Type B pancreatic cell (in vitro differentiated cells): ENCODE measurements at regions not wholly inside any gene's neighbourhood (a gene's known extent, or its start where the extent isn't known, plus 50 kb on each side); places are given as distances from the start of the nearest gene placed in this dataset.

Source experiments
- DNase-seq: peaks from one replicate; pipeline ENCODE4 v3.0.0; 2021; ENCODE audit warnings: mixed read lengths; ENCODE audit not compliant: unreplicated experiment; ENCODE audit errors: extremely low spot score
- H3K27ac Mint-ChIP-seq: 2 replicates; pipeline ENCODE4 v1.8.0; 2021; ENCODE audit warnings: mild to moderate bottlenecking, mixed read lengths
- H3K27me3 Mint-ChIP-seq: 2 replicates; pipeline ENCODE4 v1.8.0; 2021; ENCODE audit warnings: mixed read lengths
- H3K36me3 Mint-ChIP-seq: 2 replicates; pipeline ENCODE4 v1.8.0; 2021; ENCODE audit warnings: mixed read lengths
- H3K4me1 Mint-ChIP-seq: one replicate; pipeline ENCODE4 v1.8.0; 2021; ENCODE audit warnings: mixed read lengths; ENCODE audit not compliant: unreplicated experiment
- H3K4me3 Mint-ChIP-seq: 2 replicates; pipeline ENCODE4 v1.8.0; 2021; ENCODE audit warnings: mild to moderate bottlenecking, mixed read lengths
- H3K9me3 Mint-ChIP-seq: 2 replicates; pipeline ENCODE4 v1.8.0; 2021; ENCODE audit warnings: mixed read lengths
- TF ChIP-seq, protein P1 (sequence below): fragments of 200-600 bp; sonication (generic); conservative IDR thresholded peaks from 2 replicates; pipeline ENCODE4 v1.5.0; 2021; ENCODE audit warnings: antibody characterized with exemption, mild to moderate bottlenecking

DNA sequence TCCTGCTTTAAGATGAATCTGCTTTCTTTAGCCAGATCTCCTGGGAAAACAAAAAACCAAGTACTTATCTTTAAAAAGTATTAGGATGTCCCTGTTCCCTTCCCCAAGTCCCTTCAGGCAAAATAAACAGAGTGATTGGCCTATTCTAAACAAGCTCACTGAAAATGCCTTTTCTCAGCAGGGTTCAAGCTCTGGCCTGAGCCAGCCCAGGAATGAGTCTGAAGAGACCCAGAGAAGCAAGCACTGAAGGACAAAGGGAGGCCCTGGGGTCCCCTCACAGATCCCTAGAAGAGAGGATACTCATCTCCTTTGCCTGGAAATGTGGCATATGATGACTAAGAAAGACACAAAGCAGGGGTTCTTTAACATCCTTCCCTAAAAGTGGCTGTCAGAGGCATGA, 66.8 kb upstream of the MAP1B start:
- Mint-ChIP-seq H3K9me3 (no peaks in the 10 kb centered on the region), H3K27me3 (peaks cover 3% of the 10 kb centered on the region), H3K27ac (no peak overlapping the region), H3K4me1 (peaks cover 25% of the 10 kb centered on the region), H3K36me3 (no peaks in the 10 kb centered on the region), H3K4me3 (no peak overlapping the region)
- TF ChIP-seq, protein P1, sequence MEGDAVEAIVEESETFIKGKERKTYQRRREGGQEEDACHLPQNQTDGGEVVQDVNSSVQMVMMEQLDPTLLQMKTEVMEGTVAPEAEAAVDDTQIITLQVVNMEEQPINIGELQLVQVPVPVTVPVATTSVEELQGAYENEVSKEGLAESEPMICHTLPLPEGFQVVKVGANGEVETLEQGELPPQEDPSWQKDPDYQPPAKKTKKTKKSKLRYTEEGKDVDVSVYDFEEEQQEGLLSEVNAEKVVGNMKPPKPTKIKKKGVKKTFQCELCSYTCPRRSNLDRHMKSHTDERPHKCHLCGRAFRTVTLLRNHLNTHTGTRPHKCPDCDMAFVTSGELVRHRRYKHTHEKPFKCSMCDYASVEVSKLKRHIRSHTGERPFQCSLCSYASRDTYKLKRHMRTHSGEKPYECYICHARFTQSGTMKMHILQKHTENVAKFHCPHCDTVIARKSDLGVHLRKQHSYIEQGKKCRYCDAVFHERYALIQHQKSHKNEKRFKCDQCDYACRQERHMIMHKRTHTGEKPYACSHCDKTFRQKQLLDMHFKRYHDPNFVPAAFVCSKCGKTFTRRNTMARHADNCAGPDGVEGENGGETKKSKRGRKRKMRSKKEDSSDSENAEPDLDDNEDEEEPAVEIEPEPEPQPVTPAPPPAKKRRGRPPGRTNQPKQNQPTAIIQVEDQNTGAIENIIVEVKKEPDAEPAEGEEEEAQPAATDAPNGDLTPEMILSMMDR: no peak
- no peak for DNase-seq

DNA sequence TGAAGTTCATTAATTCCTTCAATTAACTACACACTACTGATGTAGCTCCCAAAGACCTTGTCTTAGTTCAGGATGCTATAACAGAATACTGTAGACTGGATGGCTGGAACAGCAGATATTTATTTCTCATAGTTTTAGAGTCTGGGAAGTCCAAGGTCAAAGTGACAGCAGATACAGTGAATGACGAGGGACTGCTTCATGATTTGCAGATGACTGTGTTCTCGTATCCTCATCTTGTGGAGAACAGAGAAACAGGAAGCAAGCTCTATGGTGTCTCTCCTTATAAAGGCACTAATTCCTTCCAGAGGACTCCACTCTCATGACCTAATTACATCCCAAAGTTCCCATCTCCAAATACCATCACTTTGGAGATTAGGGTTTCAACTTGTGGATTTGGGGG, 65.6 kb upstream of the MAP1B start:
- TF ChIP-seq, protein P1: no peak
- Mint-ChIP-seq H3K4me1 (peaks cover 18% of the 10 kb centered on the region), H3K36me3 (no peaks in the 10 kb centered on the region), H3K27ac (no peak overlapping the region), H3K4me3 (no peak overlapping the region), H3K9me3 (no peaks in the 10 kb centered on the region), H3K27me3 (peaks cover 3% of the 10 kb centered on the region)
- no peak for DNase-seq

DNA sequence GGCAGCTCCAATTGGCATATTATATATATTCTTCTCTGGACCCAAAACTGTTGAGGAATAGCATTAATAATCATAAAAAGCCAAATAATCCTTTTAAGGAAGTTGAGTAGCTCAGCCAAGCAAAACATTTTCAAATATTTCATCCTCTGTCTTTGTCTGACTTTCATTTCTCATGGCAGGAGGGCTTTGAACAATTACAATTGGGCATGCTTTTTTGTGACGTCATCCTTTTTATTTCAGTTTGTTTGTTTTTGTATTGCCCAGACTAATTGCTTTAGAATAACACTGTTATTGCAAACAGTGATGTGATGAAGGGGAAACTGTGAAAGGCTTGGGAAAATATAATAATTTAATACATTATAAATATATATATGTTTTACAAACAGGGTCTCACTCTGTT, 65.2 kb upstream of the MAP1B start:
- Mint-ChIP-seq H3K27ac (no peak overlapping the region), H3K36me3 (no peaks in the 10 kb centered on the region), H3K27me3 (peaks cover 3% of the 10 kb centered on the region), H3K4me1 (peaks cover 13% of the 10 kb centered on the region), H3K9me3 (no peaks in the 10 kb centered on the region), H3K4me3 (no peak overlapping the region)
- TF ChIP-seq, protein P1: no peak
- no peak for DNase-seq

DNA sequence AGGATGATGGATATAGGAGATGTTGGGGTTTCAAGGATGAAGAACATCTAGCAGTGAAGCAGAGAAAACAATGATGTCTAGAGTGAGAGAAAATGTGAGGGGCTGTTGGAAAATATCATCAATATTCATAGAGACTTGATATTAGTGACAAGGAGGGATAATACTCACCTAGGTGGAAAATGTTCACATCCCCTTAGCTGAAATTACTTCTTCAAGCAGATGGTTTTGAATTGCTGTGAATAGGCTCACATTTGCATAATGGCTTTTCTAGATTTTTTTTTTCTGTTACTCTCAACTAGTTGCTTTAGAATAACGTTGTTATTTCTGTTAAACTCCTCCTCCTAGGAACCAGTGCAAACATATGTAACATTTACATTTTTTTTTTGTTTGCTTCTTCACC, 61.6 kb upstream of the MAP1B start:
- H3K4me3 Mint-ChIP-seq: no peak overlapping the region
- no peaks in the 10 kb centered on the region for H3K36me3 Mint-ChIP-seq
- TF ChIP-seq, protein P1: no peak
- no peak for DNase-seq
- H3K27me3 Mint-ChIP-seq: no peaks in the 10 kb centered on the region
- no peak overlapping the region for H3K27ac Mint-ChIP-seq
- no peaks in the 10 kb centered on the region for H3K4me1 Mint-ChIP-seq
- H3K9me3 Mint-ChIP-seq: peaks cover 6% of the 10 kb centered on the region

DNA sequence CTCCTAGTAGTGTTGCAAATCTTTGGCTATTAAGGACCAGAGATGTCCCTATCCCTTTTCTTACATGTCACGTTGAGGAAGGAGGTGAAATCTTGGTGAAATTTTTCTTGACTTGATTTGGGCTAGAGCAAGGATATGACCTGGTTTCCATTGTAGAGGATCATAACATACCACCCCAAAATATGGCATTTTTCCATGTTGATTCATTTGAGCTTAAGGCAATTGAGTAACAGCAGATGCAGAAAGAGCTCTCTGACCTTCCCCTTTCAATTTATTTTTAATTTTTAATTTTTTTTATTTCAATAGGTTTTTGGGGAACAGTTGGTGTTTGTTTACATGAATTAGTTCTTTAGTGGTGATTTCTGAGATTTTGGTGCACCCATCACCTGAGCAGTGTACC, 61.2 kb upstream of the MAP1B start:
- TF ChIP-seq, protein P1: no peak
- no peaks in the 10 kb centered on the region for H3K27me3 Mint-ChIP-seq
- peaks cover 6% of the 10 kb centered on the region for H3K9me3 Mint-ChIP-seq
- no peaks in the 10 kb centered on the region for H3K4me1 Mint-ChIP-seq
- no peak overlapping the region for H3K27ac Mint-ChIP-seq
- no peak for DNase-seq
- no peak overlapping the region for H3K4me3 Mint-ChIP-seq
- no peaks in the 10 kb centered on the region for H3K36me3 Mint-ChIP-seq

DNA sequence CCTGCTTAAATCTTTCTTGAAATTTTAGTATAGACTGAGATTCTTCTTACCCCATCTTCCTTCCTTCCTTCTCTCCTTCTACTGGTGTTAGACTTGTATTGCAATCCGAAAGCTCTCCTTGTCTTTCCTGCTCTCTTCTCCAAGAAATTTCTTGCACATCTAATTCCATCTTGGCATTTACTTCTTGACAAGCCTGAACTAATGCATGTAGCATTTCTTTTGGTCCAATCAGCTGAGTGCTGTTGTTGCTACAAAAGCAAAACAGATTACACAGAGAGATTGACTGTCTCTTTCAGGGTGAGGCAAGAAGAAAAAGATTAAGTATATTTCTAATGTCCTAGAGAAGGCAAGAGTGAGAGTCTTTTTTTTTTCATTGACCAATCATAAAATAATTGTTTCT, 51.6 kb upstream of the MAP1B start:
- H3K4me3 Mint-ChIP-seq: no peak overlapping the region
- DNase-seq: no peak
- H3K27ac Mint-ChIP-seq: no peak overlapping the region
- H3K9me3 Mint-ChIP-seq: no peaks in the 10 kb centered on the region
- no peaks in the 10 kb centered on the region for H3K4me1 Mint-ChIP-seq
- H3K36me3 Mint-ChIP-seq: no peaks in the 10 kb centered on the region
- TF ChIP-seq, protein P1: no peak
- peaks cover 34% of the 10 kb centered on the region for H3K27me3 Mint-ChIP-seq
